Natural killer cell (primary cell): ENCODE measurements at regions not wholly inside any gene's neighbourhood (a gene's known extent, or its start where the extent isn't known, plus 50 kb on each side); places are given as distances from the start of the nearest gene placed in this dataset.

Experiments
- ATAC-seq, 3 donors: fragments of 150-1000 bp in 2 of 3; fragments of 200-7000 bp in 1 of 3; cut with Tn5 transposase; 1 replicate in 1 of 3; 2 replicates in 2 of 3; pipeline ENCODE4 v1.10.0; 2021; ENCODE audit warnings: mild to moderate bottlenecking in 2 of 3, moderate library complexity in 2 of 3
- DNase-seq, 2 donors: peaks; one replicate each; pipeline versions ENCODE4 v3.0.0 to v3.0.0-alpha.2; 2013 to 2021; ENCODE audit warnings: mixed read lengths in 1 of 2
- H3K27ac ChIP-seq: one replicate; pipeline ENCODE4 v1.5.1; 2013; ENCODE audit warnings: mild to moderate bottlenecking, low read length
- H3K27me3 ChIP-seq: one replicate; pipeline ENCODE4 v1.6.1; 2013; ENCODE audit warnings: low read length; ENCODE audit not compliant: control insufficient read depth, insufficient read depth
- H3K36me3 ChIP-seq: one replicate; pipeline ENCODE4 v1.6.1; 2013; ENCODE audit warnings: low read length; ENCODE audit not compliant: control insufficient read depth, insufficient read depth
- H3K4me1 ChIP-seq: one replicate; pipeline ENCODE4 v1.6.1; 2013; ENCODE audit warnings: low read length; ENCODE audit not compliant: control insufficient read depth, insufficient read depth
- H3K4me3 ChIP-seq: one replicate; pipeline ENCODE4 v1.5.1; 2013; ENCODE audit warnings: low read length
- H3K9me3 ChIP-seq: one replicate; pipeline ENCODE4 v1.6.1; 2013; ENCODE audit warnings: low read length; ENCODE audit not compliant: control insufficient read depth, insufficient read depth
- H3K27ac Mint-ChIP-seq, 2 donors: one replicate each; pipeline ENCODE4 v1.8.0; 2022; ENCODE audit warnings: mild to moderate bottlenecking in 2 of 2, mixed read lengths in 2 of 2, moderate library complexity in 1 of 2
- H3K27me3 Mint-ChIP-seq, 2 donors: one replicate each; pipeline ENCODE4 v1.8.0; 2022; ENCODE audit warnings: low read depth in 2 of 2, mixed read lengths in 2 of 2
- H3K36me3 Mint-ChIP-seq: one replicate; pipeline ENCODE4 v1.8.0; 2022; ENCODE audit warnings: mixed read lengths
- H3K4me1 Mint-ChIP-seq, 2 donors: one replicate each; pipeline ENCODE4 v1.8.0; 2022; ENCODE audit warnings: mixed read lengths in 2 of 2
- H3K4me3 Mint-ChIP-seq: one replicate; pipeline ENCODE4 v1.8.0; 2022; ENCODE audit warnings: mild to moderate bottlenecking, moderate library complexity, mixed read lengths
- H3K9me3 Mint-ChIP-seq, 2 donors: one replicate each; pipeline ENCODE4 v1.8.0; 2022; ENCODE audit warnings: mixed read lengths in 2 of 2
- WGBS: methylation state at CpG from one replicate; pipeline ENCODE4 v1.1.7; 2013; ENCODE audit warnings: missing lambda C conversion rate; ENCODE audit not compliant: insufficient coverage; 5-methylcytosine and 5-hydroxymethylcytosine counted together
- intact Hi-C: fragments of 100-400 bp; cut with micrococcal nuclease; formaldehyde crosslinking; loops from one replicate; pipeline ENCODE4 v1.14.2; 2022
- TF ChIP-seq, protein P1 (sequence below): fragments of 200-600 bp; IDR thresholded peaks from one replicate; pipeline ENCODE4 v1.8.0; 2022; ENCODE audit warnings: antibody characterized with exemption

DNA sequence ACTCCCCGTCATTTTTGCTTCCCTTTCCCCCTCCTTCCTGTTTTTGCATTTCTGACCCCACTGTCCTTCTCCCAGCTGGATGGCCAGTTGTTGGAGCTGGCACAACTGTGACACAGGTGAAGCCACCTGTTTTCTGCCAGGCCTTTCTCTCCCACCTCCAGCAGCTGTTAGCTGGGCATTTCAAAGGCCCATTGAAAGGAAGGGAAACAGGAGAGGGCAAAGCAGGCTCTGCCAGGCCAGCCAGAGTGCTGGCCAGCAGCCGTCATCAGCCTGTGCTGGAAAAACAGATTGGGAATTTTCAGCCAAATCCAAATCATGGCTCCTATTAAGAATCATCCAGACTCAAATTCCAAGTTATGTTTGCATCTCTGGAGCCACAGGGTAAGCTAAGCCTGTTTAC lies 155.2 kb upstream of the C2CD4B start:
- H3K4me1 Mint-ChIP-seq = no peaks in the 10 kb centered on the region
- no peak overlapping the region for H3K4me3 ChIP-seq
- TF ChIP-seq, protein P1, sequence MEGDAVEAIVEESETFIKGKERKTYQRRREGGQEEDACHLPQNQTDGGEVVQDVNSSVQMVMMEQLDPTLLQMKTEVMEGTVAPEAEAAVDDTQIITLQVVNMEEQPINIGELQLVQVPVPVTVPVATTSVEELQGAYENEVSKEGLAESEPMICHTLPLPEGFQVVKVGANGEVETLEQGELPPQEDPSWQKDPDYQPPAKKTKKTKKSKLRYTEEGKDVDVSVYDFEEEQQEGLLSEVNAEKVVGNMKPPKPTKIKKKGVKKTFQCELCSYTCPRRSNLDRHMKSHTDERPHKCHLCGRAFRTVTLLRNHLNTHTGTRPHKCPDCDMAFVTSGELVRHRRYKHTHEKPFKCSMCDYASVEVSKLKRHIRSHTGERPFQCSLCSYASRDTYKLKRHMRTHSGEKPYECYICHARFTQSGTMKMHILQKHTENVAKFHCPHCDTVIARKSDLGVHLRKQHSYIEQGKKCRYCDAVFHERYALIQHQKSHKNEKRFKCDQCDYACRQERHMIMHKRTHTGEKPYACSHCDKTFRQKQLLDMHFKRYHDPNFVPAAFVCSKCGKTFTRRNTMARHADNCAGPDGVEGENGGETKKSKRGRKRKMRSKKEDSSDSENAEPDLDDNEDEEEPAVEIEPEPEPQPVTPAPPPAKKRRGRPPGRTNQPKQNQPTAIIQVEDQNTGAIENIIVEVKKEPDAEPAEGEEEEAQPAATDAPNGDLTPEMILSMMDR = no peak
- WGBS = 81% methylated on average over 2 of the region's 2 CpGs
- H3K36me3 Mint-ChIP-seq = no peaks in the 10 kb centered on the region
- no peaks in the 10 kb centered on the region for H3K9me3 Mint-ChIP-seq
- no peak overlapping the region for H3K27ac ChIP-seq
- no peak overlapping the region for H3K4me3 Mint-ChIP-seq
- H3K4me1 ChIP-seq = no peaks in the 10 kb centered on the region
- no peak for DNase-seq
- H3K27me3 Mint-ChIP-seq = peaks cover 6 to 26% of the 10 kb centered on the region in 2 donors
- H3K36me3 ChIP-seq = no peaks in the 10 kb centered on the region
- H3K27me3 ChIP-seq = no peaks in the 10 kb centered on the region
- no peak overlapping the region for H3K27ac Mint-ChIP-seq
- intact Hi-C loops = no loop called here
- no peaks in the 10 kb centered on the region for H3K9me3 ChIP-seq
- ATAC-seq = no peak

DNA sequence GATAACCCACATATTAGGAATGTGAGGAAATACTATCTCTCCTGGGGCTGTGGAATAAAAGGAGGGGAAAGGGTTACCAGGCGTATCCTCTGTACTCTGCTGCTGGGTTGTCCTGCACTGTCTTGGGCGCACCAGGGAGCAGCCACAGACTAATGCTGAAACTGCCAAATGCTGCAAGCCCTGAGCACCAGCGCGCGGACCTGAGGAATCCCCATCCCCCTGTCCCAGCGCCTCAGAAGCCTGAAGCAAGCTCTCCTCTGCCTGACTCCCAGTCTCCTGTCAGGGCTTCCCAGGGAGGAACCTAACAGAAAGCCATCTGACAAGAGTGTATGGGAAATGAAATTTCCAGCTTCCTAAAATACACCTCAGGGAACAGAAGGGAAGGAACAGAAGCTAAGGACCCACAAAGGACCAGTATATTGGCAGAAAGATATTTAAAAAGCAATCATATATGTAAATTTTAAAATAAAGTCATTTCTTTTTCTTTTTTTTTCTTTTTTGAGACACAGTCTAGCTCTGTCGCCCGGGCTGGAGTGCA lies 158.3 kb upstream of the C2CD4B start:
- intact Hi-C loops = no loop called here
- H3K4me1 Mint-ChIP-seq = no peaks in the 10 kb centered on the region
- Histone ChIP-seq H3K27me3 (no peaks in the 10 kb centered on the region), H3K4me1 (no peaks in the 10 kb centered on the region), H3K36me3 (no peaks in the 10 kb centered on the region), H3K9me3 (no peaks in the 10 kb centered on the region), H3K4me3 (no peak overlapping the region), H3K27ac (no peak overlapping the region)
- DNase-seq (no peak), ATAC-seq (no peak)
- peaks cover 2 to 17% of the 10 kb centered on the region in 2 donors for H3K27me3 Mint-ChIP-seq
- H3K27ac Mint-ChIP-seq = no peak overlapping the region
- 67% methylated on average over 8 of the region's 8 CpGs for WGBS
- H3K36me3 Mint-ChIP-seq = no peaks in the 10 kb centered on the region
- H3K4me3 Mint-ChIP-seq = no peak overlapping the region
- TF ChIP-seq, protein P1 = no peak
- no peaks in the 10 kb centered on the region for H3K9me3 Mint-ChIP-seq

DNA sequence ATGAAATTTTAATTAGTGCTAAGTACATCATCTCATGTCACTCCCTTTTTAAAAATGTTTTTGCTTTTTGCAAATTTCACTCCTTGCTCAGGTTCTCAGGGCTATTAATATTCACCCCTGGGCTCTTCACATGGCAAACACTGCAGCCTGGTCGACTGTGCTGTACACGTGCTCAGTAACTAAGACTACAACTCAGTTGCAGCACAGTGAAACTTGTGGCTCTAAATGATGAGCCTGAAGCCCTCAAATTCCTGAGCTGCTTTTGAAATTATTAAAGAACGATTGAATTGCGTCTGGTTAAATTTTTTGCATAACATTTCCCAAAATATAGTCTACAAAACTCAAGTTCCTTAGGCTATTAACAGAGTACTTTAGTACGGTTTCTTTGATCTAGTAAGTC lies 159.3 kb upstream of the C2CD4B start:
- ATAC-seq = no peak
- H3K4me1 Mint-ChIP-seq = no peaks in the 10 kb centered on the region

DNA sequence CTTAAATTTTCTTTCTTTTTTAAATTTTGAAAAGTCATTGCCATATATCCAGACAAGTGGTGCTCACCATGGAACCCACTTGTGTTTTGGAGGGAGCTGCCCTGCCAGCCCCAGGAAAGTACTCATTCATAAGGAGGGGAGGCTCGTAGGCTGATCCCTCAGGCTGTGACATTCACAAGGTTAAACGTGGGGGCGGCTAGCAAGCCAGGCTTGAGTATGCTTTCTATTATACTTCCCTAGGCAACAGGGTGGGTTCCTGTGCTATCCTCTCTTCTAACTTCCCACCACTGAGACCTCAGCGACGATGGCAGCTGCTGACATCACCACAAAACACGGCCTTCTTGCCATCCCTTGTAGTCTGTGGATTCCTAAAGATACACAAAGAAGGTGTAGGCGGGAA lies 160.5 kb upstream of the C2CD4B start:
- TF ChIP-seq, protein P1 = no peak
- ATAC-seq (no peak), DNase-seq (no peak)
- Mint-ChIP-seq H3K36me3 (no peaks in the 10 kb centered on the region), H3K27me3 (peaks cover 2 to 17% of the 10 kb centered on the region in 2 donors), H3K4me3 (no peak overlapping the region), H3K27ac (no peak overlapping the region), H3K9me3 (no peaks in the 10 kb centered on the region), H3K4me1 (no peaks in the 10 kb centered on the region)
- Histone ChIP-seq H3K4me1 (no peaks in the 10 kb centered on the region), H3K27ac (no peak overlapping the region), H3K36me3 (no peaks in the 10 kb centered on the region), H3K4me3 (no peak overlapping the region), H3K27me3 (no peaks in the 10 kb centered on the region), H3K9me3 (no peaks in the 10 kb centered on the region)
- 75% methylated on average over 7 of the region's 7 CpGs for WGBS
- intact Hi-C loops = no loop called here

More for the DNA sequence above, 159.3 kb upstream of the C2CD4B start:
- H3K27me3 ChIP-seq = no peaks in the 10 kb centered on the region
- no peak overlapping the region for H3K27ac Mint-ChIP-seq
- H3K27me3 Mint-ChIP-seq = peaks cover 2 to 17% of the 10 kb centered on the region in 2 donors
- no peaks in the 10 kb centered on the region for H3K36me3 ChIP-seq
- 82% methylated on average over 5 of the region's 5 CpGs for WGBS
- H3K4me1 ChIP-seq = no peaks in the 10 kb centered on the region
- H3K9me3 ChIP-seq = no peaks in the 10 kb centered on the region
- H3K9me3 Mint-ChIP-seq = no peaks in the 10 kb centered on the region
- H3K4me3 ChIP-seq = no peak overlapping the region
- DNase-seq = no peak
- no peak overlapping the region for H3K4me3 Mint-ChIP-seq
- no peak overlapping the region for H3K27ac ChIP-seq
- no peaks in the 10 kb centered on the region for H3K36me3 Mint-ChIP-seq
- TF ChIP-seq, protein P1 = no peak
- intact Hi-C loops = no loop called here
